ENCODE measurements at regions not wholly inside any gene's neighbourhood (a gene's known extent, or its start where the extent isn't known, plus 50 kb on each side); places are given as distances from the start of the nearest gene placed in this dataset.

GRCh38 chr10:2208106-2208505, 470.8 kb upstream of the ADARB2 start:
- no peak for TF ChIP-seq POLR2A (IDR thresholded peaks at IDR 0.05)
- no peak for TF ChIP-seq CTCF (IDR thresholded peaks at IDR 0.05)
